ENCODE measurements at regions not wholly inside any gene's neighbourhood (a gene's known extent, or its start where the extent isn't known, plus 50 kb on each side); places are given as distances from the start of the nearest gene placed in this dataset.

DNA sequence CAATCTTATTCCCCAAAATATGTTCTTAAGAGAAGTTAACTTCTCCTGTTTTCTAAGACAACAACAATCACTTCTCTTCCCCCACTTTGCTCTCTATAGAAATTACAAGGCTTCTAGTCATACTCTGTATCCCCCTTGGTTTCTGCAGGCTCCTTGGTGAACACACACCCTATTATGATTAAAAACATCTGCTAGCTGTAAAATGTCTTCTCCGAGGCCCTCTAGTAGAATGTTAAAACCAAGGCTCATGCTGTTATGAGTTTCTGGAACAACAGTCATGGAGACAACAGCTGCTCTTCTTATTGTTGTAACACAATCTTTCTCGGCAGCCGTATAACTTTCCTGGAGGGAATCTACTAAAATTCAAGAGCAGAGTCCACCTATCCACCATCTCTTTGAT is 397.5 kb upstream of the CCDC196 start:
- H3K27ac ChIP-seq: no peak overlapping the region
- H3K36me3 ChIP-seq: no peaks in the 10 kb centered on the region
- WGBS, 2 donors: 90 to 91% methylated on average over 3 of the region's 3 CpGs
- H3K4me1 ChIP-seq: no peaks in the 10 kb centered on the region
- TF ChIP-seq CTCF (IDR thresholded peaks at IDR 0.05): no peak
- TF ChIP-seq POLR2A (IDR thresholded peaks at IDR 0.05): no peak
- no peaks in the 10 kb centered on the region for H3K9me3 ChIP-seq
- no peak for DNase-seq
- H3K4me3 ChIP-seq (replicated peaks in 1 of 3): no peak overlapping the region
- intact Hi-C loops (cut with DNase I): no loop called here
- H3K27me3 ChIP-seq: no peaks in the 10 kb centered on the region

DNA sequence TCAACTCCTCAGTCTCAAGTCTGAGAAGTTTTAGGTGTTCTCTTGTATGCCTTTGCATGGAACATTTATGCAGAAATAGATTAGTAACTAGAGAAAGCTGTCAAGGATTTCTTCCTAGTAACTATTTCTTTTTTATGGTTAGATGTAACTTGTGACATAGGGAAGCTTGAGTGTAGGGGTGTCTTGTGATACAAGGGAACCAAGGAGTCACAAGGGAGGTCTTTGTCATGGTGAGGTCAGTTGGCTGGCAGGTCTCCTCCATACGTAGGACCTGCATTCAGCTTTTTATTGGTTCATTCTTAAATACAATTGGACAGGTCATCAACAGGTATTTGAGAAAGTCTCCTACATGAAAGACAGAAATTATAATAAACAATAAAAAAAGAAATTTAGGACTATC is 394.0 kb upstream of the CCDC196 start:
- no peaks in the 10 kb centered on the region for H3K27me3 ChIP-seq
- TF ChIP-seq CTCF (IDR thresholded peaks at IDR 0.05): no peak
- TF ChIP-seq POLR2A (IDR thresholded peaks at IDR 0.05): no peak
- WGBS, 2 donors: 95 to 97% methylated on average over 1 of the region's 1 CpG
- H3K9me3 ChIP-seq: no peaks in the 10 kb centered on the region
- DNase-seq: no peak
- intact Hi-C loops (cut with DNase I): no loop called here
- H3K4me3 ChIP-seq (replicated peaks in 1 of 3): no peak overlapping the region
- no peaks in the 10 kb centered on the region for H3K4me1 ChIP-seq
- no peaks in the 10 kb centered on the region for H3K36me3 ChIP-seq
- H3K27ac ChIP-seq: no peak overlapping the region

- TF ChIP-seq POLR2A (IDR thresholded peaks at IDR 0.05) (no peak), CTCF (IDR thresholded peaks at IDR 0.05) (no peak)
- Histone ChIP-seq H3K27ac (no peak overlapping the region), H3K4me1 (no peaks in the 10 kb centered on the region), H3K9me3 (no peaks in the 10 kb centered on the region), H3K27me3 (no peaks in the 10 kb centered on the region), H3K4me3 (replicated peaks in 1 of 3) (no peak overlapping the region), H3K36me3 (no peaks in the 10 kb centered on the region)
- 87 to 93% methylated on average over 7 to 12 of the region's 12 CpGs for WGBS, 2 donors
- no peak for DNase-seq
- intact Hi-C loops (cut with DNase I): no loop called here
These were observed 393.4 kb upstream of the CCDC196 start for GRCh38 chr14:66092748-66093147.

DNA sequence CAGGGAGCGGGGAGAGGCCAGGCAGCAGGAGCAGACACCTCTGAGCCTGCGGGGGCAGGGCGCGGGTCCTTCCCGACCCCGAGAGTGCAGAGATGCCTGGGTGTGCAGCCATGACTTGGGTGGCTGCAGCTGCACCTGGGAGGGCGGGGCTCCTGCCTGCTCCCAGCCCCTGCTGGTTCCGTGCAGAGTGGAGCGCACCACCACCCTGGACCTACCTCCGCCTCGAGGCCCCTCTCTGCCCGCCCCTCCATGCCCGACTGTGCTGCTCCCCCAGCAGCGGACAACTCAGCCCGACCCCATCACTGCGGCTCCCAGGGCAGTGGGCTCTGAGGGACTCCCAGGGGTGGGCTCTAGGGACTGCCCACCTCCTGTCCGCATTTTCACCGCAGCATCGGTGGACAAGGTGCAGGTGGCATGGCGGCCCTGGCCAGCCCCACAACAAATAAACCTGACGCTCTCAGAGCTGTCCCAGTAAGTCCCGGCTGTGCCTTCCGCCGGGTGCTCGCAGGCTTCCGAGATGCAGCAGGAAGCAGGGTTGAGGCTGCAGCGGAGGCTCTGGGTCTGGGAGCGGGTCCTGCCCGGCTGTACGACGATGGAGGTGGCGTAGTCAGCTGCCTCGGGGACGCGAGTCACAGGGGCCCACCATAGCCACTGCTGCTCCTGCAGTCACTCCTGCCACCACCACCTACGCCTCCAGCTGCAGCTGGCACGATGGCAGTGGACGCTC is 392.0 kb upstream of the CCDC196 start:
- Histone ChIP-seq H3K4me1 (no peaks in the 10 kb centered on the region), H3K27ac (no peak overlapping the region), H3K4me3 (replicated peaks in 1 of 3) (no peak overlapping the region), H3K36me3 (no peaks in the 10 kb centered on the region), H3K27me3 (no peaks in the 10 kb centered on the region), H3K9me3 (no peaks in the 10 kb centered on the region)
- TF ChIP-seq POLR2A (IDR thresholded peaks at IDR 0.05) (no peak), CTCF (IDR thresholded peaks at IDR 0.05) (no peak)
- intact Hi-C loops (cut with DNase I): no loop called here
- 90 to 96% methylated on average over 14 to 21 of the region's 38 CpGs for WGBS, 2 donors
- no peak for DNase-seq

GRCh38 chr14:66099451-66099850 is 386.7 kb upstream of the CCDC196 start:
- intact Hi-C loops (cut with DNase I): no loop called here

More at GRCh38 chr14:66099451-66099850, 386.7 kb upstream of the CCDC196 start:
- no peak overlapping the region for H3K4me3 ChIP-seq (replicated peaks in 1 of 3)
- TF ChIP-seq CTCF (IDR thresholded peaks at IDR 0.05) (no peak), POLR2A (IDR thresholded peaks at IDR 0.05) (no peak)
- no peaks in the 10 kb centered on the region for H3K9me3 ChIP-seq
- no peaks in the 10 kb centered on the region for H3K36me3 ChIP-seq
- no peak for DNase-seq
- no peaks in the 10 kb centered on the region for H3K4me1 ChIP-seq
- H3K27ac ChIP-seq: no peak overlapping the region
- 44 to 80% methylated on average over 4 of the region's 4 CpGs for WGBS, 2 donors
- no peaks in the 10 kb centered on the region for H3K27me3 ChIP-seq

Data from thyroid gland (tissue), 4 donors.